ENCODE measurements at regions not wholly inside any gene's neighbourhood (a gene's known extent, or its start where the extent isn't known, plus 50 kb on each side); places are given as distances from the start of the nearest gene placed in this dataset.

DNA sequence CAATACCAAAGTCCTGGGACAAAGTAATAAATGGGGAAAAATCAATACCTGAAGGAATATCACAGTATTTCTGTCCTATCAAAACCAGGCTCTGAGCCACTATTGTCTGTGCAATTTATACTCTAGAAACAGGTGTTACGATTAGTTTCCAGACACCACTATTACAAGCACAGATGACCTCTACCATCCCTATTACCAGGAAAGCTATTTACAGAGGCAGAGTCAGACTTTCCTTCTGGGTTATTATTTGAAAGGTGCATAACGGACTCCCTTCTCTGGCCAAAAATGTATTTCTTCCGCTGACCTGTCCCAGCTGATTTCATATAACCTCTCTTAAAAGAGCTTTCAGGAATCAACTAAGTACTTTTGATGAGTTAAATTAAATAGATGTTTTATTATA, 154.6 kb upstream of the LRRC7 start:
- peaks cover 6% of the 10 kb centered on the region for H3K27me3 Mint-ChIP-seq (ENCODE audit: low read depth)
- no peaks in the 10 kb centered on the region for H3K36me3 Mint-ChIP-seq (ENCODE audit: low read depth)
- H3K27ac Mint-ChIP-seq, result no peak overlapping the region
- no peak for TF ChIP-seq CTCF (IDR thresholded peaks at IDR 0.05; ENCODE audit: unreplicated experiment in 3 of 3)
- no peak overlapping the region for H3K4me3 Mint-ChIP-seq
- peaks cover 2% of the 10 kb centered on the region for H3K9me3 Mint-ChIP-seq
- no peaks in the 10 kb centered on the region for H3K4me1 Mint-ChIP-seq

DNA sequence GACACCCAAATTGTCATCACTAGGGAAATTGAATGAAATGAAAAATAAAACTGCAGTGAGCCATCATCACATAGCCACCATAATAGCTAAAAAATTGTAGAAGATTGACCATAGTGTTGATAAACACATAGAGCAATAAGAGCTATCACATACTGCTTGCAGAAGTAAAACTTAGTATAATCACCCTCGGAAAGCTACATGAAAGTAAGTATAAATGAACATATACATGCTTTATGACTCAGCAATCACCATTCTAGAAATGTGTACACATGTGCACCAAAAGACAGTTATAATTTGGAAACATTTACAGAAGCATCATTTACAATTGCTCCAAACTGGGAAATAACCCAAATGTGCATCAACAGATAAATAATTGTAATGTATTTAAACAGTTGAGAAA, 153.1 kb upstream of the LRRC7 start:
- H3K4me3 Mint-ChIP-seq, result no peak overlapping the region

GRCh38 chr1:69421286-69421685, 146.4 kb upstream of the LRRC7 start:
- Mint-ChIP-seq H3K4me1 (no peaks in the 10 kb centered on the region), H3K36me3 (ENCODE audit: low read depth) (no peaks in the 10 kb centered on the region), H3K27ac (no peak overlapping the region), H3K27me3 (ENCODE audit: low read depth) (peaks cover 6% of the 10 kb centered on the region), H3K9me3 (peaks cover 5% of the 10 kb centered on the region), H3K4me3 (no peak overlapping the region)
- TF ChIP-seq CTCF (IDR thresholded peaks at IDR 0.05; ENCODE audit: unreplicated experiment in 3 of 3), result no peak

More for the DNA sequence above, 153.1 kb upstream of the LRRC7 start:
- H3K4me1 Mint-ChIP-seq, result no peaks in the 10 kb centered on the region
- no peak for TF ChIP-seq CTCF (IDR thresholded peaks at IDR 0.05; ENCODE audit: unreplicated experiment in 3 of 3)
- H3K27me3 Mint-ChIP-seq (ENCODE audit: low read depth), result peaks cover 6% of the 10 kb centered on the region
- peaks cover 5% of the 10 kb centered on the region for H3K9me3 Mint-ChIP-seq
- H3K36me3 Mint-ChIP-seq (ENCODE audit: low read depth), result no peaks in the 10 kb centered on the region
- no peak overlapping the region for H3K27ac Mint-ChIP-seq

- Mint-ChIP-seq H3K4me3 (no peak overlapping the region), H3K27ac (no peak overlapping the region), H3K36me3 (ENCODE audit: low read depth) (no peaks in the 10 kb centered on the region), H3K27me3 (ENCODE audit: low read depth) (no peaks in the 10 kb centered on the region), H3K9me3 (no peaks in the 10 kb centered on the region), H3K4me1 (no peaks in the 10 kb centered on the region)
- no peak for TF ChIP-seq CTCF (IDR thresholded peaks at IDR 0.05; ENCODE audit: unreplicated experiment in 3 of 3)
Observed at GRCh38 chr1:69425871-69426270, 141.9 kb upstream of the LRRC7 start.

DNA sequence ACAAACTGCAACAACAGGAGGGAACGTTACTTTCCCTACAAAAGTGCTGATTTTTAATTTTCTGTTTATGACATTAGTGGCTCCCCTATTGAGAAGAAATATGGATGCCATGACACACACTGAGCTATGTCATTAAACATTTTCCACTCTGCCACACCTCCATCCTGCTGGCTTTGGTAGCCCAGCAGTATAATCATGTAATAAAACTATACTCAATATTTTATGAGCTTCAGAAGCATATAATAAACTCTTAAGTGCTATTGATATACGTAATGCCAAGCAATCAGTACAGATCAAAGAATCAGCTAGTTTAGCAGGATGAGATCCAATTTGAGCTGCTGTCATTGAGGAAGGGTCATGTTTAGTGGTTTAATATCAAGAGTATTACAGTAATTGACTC, 141.3 kb upstream of the LRRC7 start:
- Mint-ChIP-seq H3K27ac (no peak overlapping the region), H3K27me3 (ENCODE audit: low read depth) (no peaks in the 10 kb centered on the region), H3K4me1 (no peaks in the 10 kb centered on the region), H3K9me3 (no peaks in the 10 kb centered on the region), H3K36me3 (ENCODE audit: low read depth) (no peaks in the 10 kb centered on the region), H3K4me3 (no peak overlapping the region)
- no peak for TF ChIP-seq CTCF (IDR thresholded peaks at IDR 0.05; ENCODE audit: unreplicated experiment in 3 of 3)

- Mint-ChIP-seq H3K27ac (no peak overlapping the region), H3K36me3 (ENCODE audit: low read depth) (no peaks in the 10 kb centered on the region), H3K4me3 (no peak overlapping the region), H3K9me3 (no peaks in the 10 kb centered on the region), H3K4me1 (peaks cover under 1% of the 10 kb centered on the region), H3K27me3 (ENCODE audit: low read depth) (no peaks in the 10 kb centered on the region)
- TF ChIP-seq CTCF (IDR thresholded peaks at IDR 0.05; ENCODE audit: unreplicated experiment in 3 of 3), result no peak
Observed at GRCh38 chr1:69433073-69433472, 134.6 kb upstream of the LRRC7 start.

Measured in nephron (organoid).